ENCODE measurements at regions not wholly inside any gene's neighbourhood (a gene's known extent, or its start where the extent isn't known, plus 50 kb on each side); places are given as distances from the start of the nearest gene placed in this dataset.

GRCh38 chr12:58356794-58357193 is 415.4 kb downstream of the ATP23 start:
- Histone ChIP-seq H3K36me3 (no peaks in the 10 kb centered on the region), H3K4me1 (no peaks in the 10 kb centered on the region), H3K4me3 (no peak overlapping the region), H3K27me3 (no peaks in the 10 kb centered on the region), H3K27ac (no peak overlapping the region), H3K9me3 (no peaks in the 10 kb centered on the region)
- no peak for DNase-seq (ENCODE audit: low spot score)
- TF ChIP-seq, protein P1, sequence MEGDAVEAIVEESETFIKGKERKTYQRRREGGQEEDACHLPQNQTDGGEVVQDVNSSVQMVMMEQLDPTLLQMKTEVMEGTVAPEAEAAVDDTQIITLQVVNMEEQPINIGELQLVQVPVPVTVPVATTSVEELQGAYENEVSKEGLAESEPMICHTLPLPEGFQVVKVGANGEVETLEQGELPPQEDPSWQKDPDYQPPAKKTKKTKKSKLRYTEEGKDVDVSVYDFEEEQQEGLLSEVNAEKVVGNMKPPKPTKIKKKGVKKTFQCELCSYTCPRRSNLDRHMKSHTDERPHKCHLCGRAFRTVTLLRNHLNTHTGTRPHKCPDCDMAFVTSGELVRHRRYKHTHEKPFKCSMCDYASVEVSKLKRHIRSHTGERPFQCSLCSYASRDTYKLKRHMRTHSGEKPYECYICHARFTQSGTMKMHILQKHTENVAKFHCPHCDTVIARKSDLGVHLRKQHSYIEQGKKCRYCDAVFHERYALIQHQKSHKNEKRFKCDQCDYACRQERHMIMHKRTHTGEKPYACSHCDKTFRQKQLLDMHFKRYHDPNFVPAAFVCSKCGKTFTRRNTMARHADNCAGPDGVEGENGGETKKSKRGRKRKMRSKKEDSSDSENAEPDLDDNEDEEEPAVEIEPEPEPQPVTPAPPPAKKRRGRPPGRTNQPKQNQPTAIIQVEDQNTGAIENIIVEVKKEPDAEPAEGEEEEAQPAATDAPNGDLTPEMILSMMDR (IDR thresholded peaks at IDR 0.05): no peak

DNA sequence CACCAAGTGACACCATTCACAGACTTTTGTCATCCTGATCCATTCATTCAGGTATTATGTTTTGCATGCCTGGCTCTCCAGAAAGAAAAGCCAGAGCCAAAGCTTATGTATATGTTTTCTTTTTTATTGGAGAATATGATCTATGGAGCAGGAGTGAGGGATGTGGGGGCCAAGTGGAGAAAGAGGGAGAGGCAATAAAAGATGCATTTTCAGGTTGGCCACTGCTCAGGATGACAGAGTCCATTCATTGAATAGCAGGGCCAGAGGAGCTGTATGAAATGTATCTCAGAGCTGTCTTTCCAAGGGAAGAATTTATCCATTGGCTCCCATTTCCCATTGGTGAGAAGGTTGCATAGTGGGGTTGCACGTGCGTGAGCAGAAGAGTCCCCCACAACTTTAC is 416.1 kb downstream of the ATP23 start:
- Histone ChIP-seq H3K4me1 (no peaks in the 10 kb centered on the region), H3K4me3 (no peak overlapping the region), H3K27me3 (no peaks in the 10 kb centered on the region), H3K36me3 (no peaks in the 10 kb centered on the region), H3K27ac (no peak overlapping the region), H3K9me3 (no peaks in the 10 kb centered on the region)
- DNase-seq (ENCODE audit: low spot score): no peak
- TF ChIP-seq, protein P1 (IDR thresholded peaks at IDR 0.05): no peak

GRCh38 chr12:58358369-58358768 is 417.0 kb downstream of the ATP23 start:
- no peaks in the 10 kb centered on the region for H3K9me3 ChIP-seq
- H3K4me3 ChIP-seq: no peak overlapping the region
- H3K36me3 ChIP-seq: no peaks in the 10 kb centered on the region
- H3K4me1 ChIP-seq: no peaks in the 10 kb centered on the region
- no peak for DNase-seq (ENCODE audit: low spot score)
- no peaks in the 10 kb centered on the region for H3K27me3 ChIP-seq
- TF ChIP-seq, protein P1 (IDR thresholded peaks at IDR 0.05): no peak
- no peak overlapping the region for H3K27ac ChIP-seq

GRCh38 chr12:58359084-58359483 is 417.7 kb downstream of the ATP23 start:
- Histone ChIP-seq H3K4me3 (no peak overlapping the region), H3K4me1 (no peaks in the 10 kb centered on the region), H3K27ac (no peak overlapping the region), H3K36me3 (no peaks in the 10 kb centered on the region), H3K27me3 (no peaks in the 10 kb centered on the region), H3K9me3 (no peaks in the 10 kb centered on the region)
- DNase-seq (ENCODE audit: low spot score): no peak
- TF ChIP-seq, protein P1 (IDR thresholded peaks at IDR 0.05): no peak

- TF ChIP-seq, protein P1 (IDR thresholded peaks at IDR 0.05): no peak
- no peaks in the 10 kb centered on the region for H3K4me1 ChIP-seq
Measured at GRCh38 chr12:58361056-58361455, 419.7 kb downstream of the ATP23 start.

GRCh38 chr12:58363971-58364370 is 422.6 kb downstream of the ATP23 start:
- H3K9me3 ChIP-seq: no peaks in the 10 kb centered on the region
- TF ChIP-seq, protein P1 (IDR thresholded peaks at IDR 0.05): no peak

More at GRCh38 chr12:58361056-58361455, 419.7 kb downstream of the ATP23 start:
- no peak for DNase-seq (ENCODE audit: low spot score)
- no peak overlapping the region for H3K27ac ChIP-seq
- no peaks in the 10 kb centered on the region for H3K9me3 ChIP-seq
- no peak overlapping the region for H3K4me3 ChIP-seq
- no peaks in the 10 kb centered on the region for H3K36me3 ChIP-seq
- H3K27me3 ChIP-seq: no peaks in the 10 kb centered on the region

More at GRCh38 chr12:58363971-58364370, 422.6 kb downstream of the ATP23 start:
- Histone ChIP-seq H3K27me3 (no peaks in the 10 kb centered on the region), H3K4me1 (no peaks in the 10 kb centered on the region), H3K27ac (no peak overlapping the region), H3K36me3 (no peaks in the 10 kb centered on the region), H3K4me3 (no peak overlapping the region)
- DNase-seq (ENCODE audit: low spot score): no peak
